ENCODE measurements at regions not wholly inside any gene's neighbourhood (a gene's known extent, or its start where the extent isn't known, plus 50 kb on each side); places are given as distances from the start of the nearest gene placed in this dataset.

GRCh38 chr15:46460431-46461094 lies 825.7 kb downstream of the SQOR start:
- no peaks in the 10 kb centered on the region for H3K27me3 ChIP-seq (ENCODE audit: insufficient read depth, low read length)
- H3K9ac ChIP-seq (ENCODE audit: low read length): no peak overlapping the region
- H3F3A ChIP-seq (ENCODE audit: insufficient read depth, low read length): no peaks in the 10 kb centered on the region
- no peak overlapping the region for H3K27ac ChIP-seq (ENCODE audit: low read depth, low read length, poor library complexity, severe bottlenecking)
- H3K9me2 ChIP-seq (ENCODE audit: low read depth, low read length): no peaks in the 10 kb centered on the region
- H4K20me1 ChIP-seq (ENCODE audit: insufficient read depth, low read length): no peaks in the 10 kb centered on the region
- H3K4me3 ChIP-seq (ENCODE audit: low read depth, low read length, poor library complexity, severe bottlenecking): no peak overlapping the region
- no peak overlapping the region for H3K4me2 ChIP-seq (ENCODE audit: low read length)
- no peaks in the 10 kb centered on the region for H3K79me2 ChIP-seq (ENCODE audit: insufficient read depth, low read length)
- no peaks in the 10 kb centered on the region for H3K36me3 ChIP-seq (ENCODE audit: insufficient read depth, low read length)
- no peaks in the 10 kb centered on the region for H3K9me3 ChIP-seq (ENCODE audit: low read length)
- no peak overlapping the region for H2AFZ ChIP-seq (ENCODE audit: low read length)
- no peaks in the 10 kb centered on the region for H3K4me1 ChIP-seq (ENCODE audit: insufficient read depth, low read length, severe bottlenecking)
- TF ChIP-seq EZH2 (IDR thresholded peaks at IDR 0.05; ENCODE audit: borderline replicate concordance, low read length) (no peak), CTCF (IDR thresholded peaks at IDR 0.05; ENCODE audit: low read length) (no peak)

GRCh38 chr15:46461416-46461815 lies 826.6 kb downstream of the SQOR start:
- H4K20me1 ChIP-seq (ENCODE audit: insufficient read depth, low read length): no peaks in the 10 kb centered on the region

GRCh38 chr15:46467041-46467440 lies 832.2 kb downstream of the SQOR start:
- no peak overlapping the region for H2AFZ ChIP-seq (ENCODE audit: low read length)
- H3F3A ChIP-seq (ENCODE audit: insufficient read depth, low read length): no peaks in the 10 kb centered on the region
- no peak overlapping the region for H3K4me3 ChIP-seq (ENCODE audit: low read depth, low read length, poor library complexity, severe bottlenecking)
- no peak overlapping the region for H3K9ac ChIP-seq (ENCODE audit: low read length)
- H3K9me2 ChIP-seq (ENCODE audit: low read depth, low read length): no peaks in the 10 kb centered on the region
- H3K79me2 ChIP-seq (ENCODE audit: insufficient read depth, low read length): no peaks in the 10 kb centered on the region
- TF ChIP-seq CTCF (IDR thresholded peaks at IDR 0.05; ENCODE audit: low read length) (no peak), EZH2 (IDR thresholded peaks at IDR 0.05; ENCODE audit: borderline replicate concordance, low read length) (no peak)
- H3K27ac ChIP-seq (ENCODE audit: low read depth, low read length, poor library complexity, severe bottlenecking): no peak overlapping the region
- no peaks in the 10 kb centered on the region for H3K36me3 ChIP-seq (ENCODE audit: insufficient read depth, low read length)
- no peak overlapping the region for H3K4me2 ChIP-seq (ENCODE audit: low read length)
- H3K27me3 ChIP-seq (ENCODE audit: insufficient read depth, low read length): no peaks in the 10 kb centered on the region
- no peaks in the 10 kb centered on the region for H3K9me3 ChIP-seq (ENCODE audit: low read length)
- H4K20me1 ChIP-seq (ENCODE audit: insufficient read depth, low read length): no peaks in the 10 kb centered on the region
- no peaks in the 10 kb centered on the region for H3K4me1 ChIP-seq (ENCODE audit: insufficient read depth, low read length, severe bottlenecking)

More at GRCh38 chr15:46461416-46461815, 826.6 kb downstream of the SQOR start:
- Histone ChIP-seq H3K4me2 (ENCODE audit: low read length) (no peak overlapping the region), H3K4me3 (ENCODE audit: low read depth, low read length, poor library complexity, severe bottlenecking) (no peak overlapping the region), H3K9ac (ENCODE audit: low read length) (no peak overlapping the region), H3K9me3 (ENCODE audit: low read length) (no peaks in the 10 kb centered on the region), H3K36me3 (ENCODE audit: insufficient read depth, low read length) (no peaks in the 10 kb centered on the region), H3K27me3 (ENCODE audit: insufficient read depth, low read length) (no peaks in the 10 kb centered on the region), H2AFZ (ENCODE audit: low read length) (no peak overlapping the region), H3F3A (ENCODE audit: insufficient read depth, low read length) (no peaks in the 10 kb centered on the region), H3K79me2 (ENCODE audit: insufficient read depth, low read length) (no peaks in the 10 kb centered on the region), H3K9me2 (ENCODE audit: low read depth, low read length) (no peaks in the 10 kb centered on the region), H3K27ac (ENCODE audit: low read depth, low read length, poor library complexity, severe bottlenecking) (no peak overlapping the region), H3K4me1 (ENCODE audit: insufficient read depth, low read length, severe bottlenecking) (no peaks in the 10 kb centered on the region)
- TF ChIP-seq CTCF (IDR thresholded peaks at IDR 0.05; ENCODE audit: low read length): no peak
- TF ChIP-seq EZH2 (IDR thresholded peaks at IDR 0.05; ENCODE audit: borderline replicate concordance, low read length): no peak
